ENCODE measurements at regions not wholly inside any gene's neighbourhood (a gene's known extent, or its start where the extent isn't known, plus 50 kb on each side); places are given as distances from the start of the nearest gene placed in this dataset.

- no peaks in the 10 kb centered on the region for H3K4me1 ChIP-seq
- no peaks in the 10 kb centered on the region for H3K27me3 ChIP-seq
- no peaks in the 10 kb centered on the region for H3K36me3 ChIP-seq
- no peaks in the 10 kb centered on the region for H3K9me3 ChIP-seq
- TF ChIP-seq POLR2AphosphoS5 (IDR thresholded peaks at IDR 0.05; ENCODE audit: insufficient read depth in 1 of 2, low read depth in 1 of 2) (no peak), POLR2A (IDR thresholded peaks at IDR 0.05) (no peak), CTCF (IDR thresholded peaks at IDR 0.05) (no peak)
- no peak overlapping the region for H3K27ac ChIP-seq
- DNase-seq (ENCODE audit: extremely low spot score in 2 of 2) = no peak
- no peak overlapping the region for H3K4me3 ChIP-seq
- intact Hi-C loops (cut with DNase I) = no loop called here
These were observed 483.7 kb downstream of the ELAVL2 start for GRCh38 chr9:23342291-23342690.

- no peaks in the 10 kb centered on the region for H3K9me3 ChIP-seq
- no peak overlapping the region for H3K27ac ChIP-seq
- DNase-seq (ENCODE audit: extremely low spot score in 2 of 2) = no peak
- H3K4me1 ChIP-seq = no peaks in the 10 kb centered on the region
- H3K27me3 ChIP-seq = no peaks in the 10 kb centered on the region
- intact Hi-C loops (cut with DNase I) = no loop called here
- H3K4me3 ChIP-seq = no peak overlapping the region
- TF ChIP-seq CTCF (IDR thresholded peaks at IDR 0.05) = no peak
- no peak for TF ChIP-seq POLR2A (IDR thresholded peaks at IDR 0.05)
- TF ChIP-seq POLR2AphosphoS5 (IDR thresholded peaks at IDR 0.05; ENCODE audit: insufficient read depth in 1 of 2, low read depth in 1 of 2) = no peak
- H3K36me3 ChIP-seq = no peaks in the 10 kb centered on the region
These were observed 482.8 kb downstream of the ELAVL2 start for GRCh38 chr9:23343226-23343625.

- no peak overlapping the region for H3K27ac ChIP-seq
- no peaks in the 10 kb centered on the region for H3K4me1 ChIP-seq
- H3K27me3 ChIP-seq = no peaks in the 10 kb centered on the region
- no peak for DNase-seq (ENCODE audit: extremely low spot score in 2 of 2)
- intact Hi-C loops (cut with DNase I) = no loop called here
- no peak for TF ChIP-seq CTCF (IDR thresholded peaks at IDR 0.05)
- no peak for TF ChIP-seq POLR2AphosphoS5 (IDR thresholded peaks at IDR 0.05; ENCODE audit: insufficient read depth in 1 of 2, low read depth in 1 of 2)
- no peaks in the 10 kb centered on the region for H3K36me3 ChIP-seq
- no peaks in the 10 kb centered on the region for H3K9me3 ChIP-seq
- H3K4me3 ChIP-seq = no peak overlapping the region
These were observed 464.9 kb downstream of the ELAVL2 start for GRCh38 chr9:23361096-23361495.

GRCh38 chr9:23372703-23373102 is 453.3 kb downstream of the ELAVL2 start:
- DNase-seq (ENCODE audit: extremely low spot score in 2 of 2) = no peak
- no peaks in the 10 kb centered on the region for H3K27me3 ChIP-seq
- no peak overlapping the region for H3K27ac ChIP-seq
- intact Hi-C loops (cut with DNase I) = no loop called here
- no peaks in the 10 kb centered on the region for H3K4me1 ChIP-seq
- H3K4me3 ChIP-seq = no peak overlapping the region
- TF ChIP-seq POLR2AphosphoS5 (IDR thresholded peaks at IDR 0.05; ENCODE audit: insufficient read depth in 1 of 2, low read depth in 1 of 2) (no peak), POLR2A (IDR thresholded peaks at IDR 0.05) (no peak), CTCF (IDR thresholded peaks at IDR 0.05) (no peak)
- no peaks in the 10 kb centered on the region for H3K9me3 ChIP-seq
- no peaks in the 10 kb centered on the region for H3K36me3 ChIP-seq

- DNase-seq (ENCODE audit: extremely low spot score in 2 of 2) = no peak
- intact Hi-C loops (cut with DNase I) = no loop called here
- Histone ChIP-seq H3K9me3 (no peaks in the 10 kb centered on the region), H3K27ac (no peak overlapping the region), H3K27me3 (no peaks in the 10 kb centered on the region), H3K36me3 (no peaks in the 10 kb centered on the region), H3K4me3 (no peak overlapping the region), H3K4me1 (no peaks in the 10 kb centered on the region)
- TF ChIP-seq CTCF (IDR thresholded peaks at IDR 0.05) = no peak
- no peak for TF ChIP-seq POLR2AphosphoS5 (IDR thresholded peaks at IDR 0.05; ENCODE audit: insufficient read depth in 1 of 2, low read depth in 1 of 2)
- TF ChIP-seq POLR2A (IDR thresholded peaks at IDR 0.05) = no peak
These were observed 450.5 kb downstream of the ELAVL2 start for GRCh38 chr9:23375511-23375910.

Data from vagina (tissue), 2 donors.